Sigmoid colon (tissue), 6 donors: ENCODE measurements at regions not wholly inside any gene's neighbourhood (a gene's known extent, or its start where the extent isn't known, plus 50 kb on each side); places are given as distances from the start of the nearest gene placed in this dataset.

Experiments
- DNase-seq: peaks from one replicate; pipeline ENCODE4 v3.0.0-alpha.2; 2019
- H3K27ac ChIP-seq, 4 donors: fragments of 200-600 bp; sonication (generic); one replicate each; pipeline ENCODE4 v1.5.1; 2016 to 2019; ENCODE audit warnings: mild to moderate bottlenecking in 1 of 4
- H3K27me3 ChIP-seq, 3 donors: fragments of 200-600 bp; sonication (generic); one replicate each; pipeline ENCODE4 v1.5.1; 2019; ENCODE audit warnings: mild to moderate bottlenecking in 1 of 3
- H3K36me3 ChIP-seq, 4 donors: fragments of 200-600 bp; sonication (generic); one replicate each; pipeline ENCODE4 v1.5.1; 2016 to 2019
- H3K4me1 ChIP-seq, 4 donors: fragments of 200-600 bp; sonication (generic); one replicate each; pipeline ENCODE4 v1.5.1; 2017 to 2019
- H3K4me3 ChIP-seq, 4 donors: fragments of 200-600 bp; sonication (generic); one replicate each; pipeline ENCODE4 v1.5.1; 2017 to 2019; ENCODE audit warnings: mild to moderate bottlenecking in 2 of 4, moderate library complexity in 1 of 4
- H3K9me3 ChIP-seq, 4 donors: fragments of 200-600 bp in 3 of 4; sonication (generic) in 3 of 4; one replicate each; pipeline versions ENCODE4 v1.5.1 to v1.6.1; 2013 to 2019
- EP300 ChIP-seq, 4 donors: sonication (generic); formaldehyde crosslinking; IDR thresholded peaks; one replicate each; pipeline ENCODE4 v1.6.1; 2017; ENCODE audit warnings: antibody characterized with exemption in 4 of 4
- POLR2A ChIP-seq, 2 donors: fragments of 450-650 bp; IDR thresholded peaks; one replicate each; pipeline ENCODE4 v1.6.1; 2016; ENCODE audit warnings: antibody characterized with exemption in 2 of 2, mild to moderate bottlenecking in 2 of 2, moderate library complexity in 2 of 2
- POLR2AphosphoS5 ChIP-seq, 4 donors: sonication (generic); formaldehyde crosslinking; IDR thresholded peaks; one replicate each; pipeline ENCODE4 v1.6.1; 2017; ENCODE audit warnings: antibody characterized with exemption in 4 of 4
- WGBS, 2 donors: extraction: QIAGEN DNeasy Blood & Tissue Kit; methylation state at CpG; one replicate each; pipeline ENCODE4 v1.1.7; 2013; 5-methylcytosine and 5-hydroxymethylcytosine counted together
- intact Hi-C: fragments of 100-400 bp; cut with DNase I; formaldehyde crosslinking; loops from one replicate; pipeline ENCODE4 v1.15.1; 2023
- TF ChIP-seq, protein P1 (sequence below), 4 experiments: fragments of 450-650 bp in 3 of 4; fragments of 200-600 bp in 1 of 4; IDR thresholded peaks; one replicate each; pipeline ENCODE4 v1.5.1; 2016 to 2019; ENCODE audit warnings: antibody characterized with exemption in 4 of 4, mild to moderate bottlenecking in 3 of 4, moderate library complexity in 2 of 4
- donor health status: healthy with polysubstance abuse.
- donor health status: healthy.

DNA sequence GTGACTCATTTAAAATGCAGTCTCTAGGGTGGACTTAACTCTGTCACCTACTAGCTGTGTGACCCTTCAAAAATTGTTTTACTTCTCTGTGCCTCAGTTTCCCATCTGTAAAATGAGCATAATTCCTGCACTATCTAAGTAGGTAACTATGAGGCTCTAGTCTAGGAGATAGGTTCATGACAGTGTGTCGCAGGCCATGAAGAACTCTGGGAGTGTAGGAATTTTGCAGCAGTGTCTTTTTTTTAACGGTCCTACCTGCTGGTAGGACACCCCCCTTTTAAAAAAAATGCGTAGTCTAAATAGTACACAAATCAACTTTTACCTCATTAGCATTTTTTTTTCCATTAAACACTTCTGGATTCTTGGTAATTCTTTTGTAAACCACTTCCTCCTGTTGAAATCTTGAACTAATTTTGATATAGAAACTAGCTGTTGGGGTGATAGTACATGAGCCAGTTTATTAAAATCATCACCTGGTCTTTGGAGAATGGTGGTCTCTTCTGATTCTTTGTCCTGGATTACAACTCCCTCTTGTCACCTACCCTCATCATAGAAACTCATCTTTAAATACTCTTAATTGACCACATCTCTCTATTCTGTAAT is 86.0 kb upstream of the SLC38A2 start:
- no peak overlapping the region for H3K4me3 ChIP-seq
- no peaks in the 10 kb centered on the region for H3K9me3 ChIP-seq
- TF ChIP-seq POLR2AphosphoS5 (IDR thresholded peaks at IDR 0.05) (no peak), POLR2A (IDR thresholded peaks at IDR 0.05) (no peak), EP300 (IDR thresholded peaks at IDR 0.05) (no peak)
- TF ChIP-seq, protein P1, sequence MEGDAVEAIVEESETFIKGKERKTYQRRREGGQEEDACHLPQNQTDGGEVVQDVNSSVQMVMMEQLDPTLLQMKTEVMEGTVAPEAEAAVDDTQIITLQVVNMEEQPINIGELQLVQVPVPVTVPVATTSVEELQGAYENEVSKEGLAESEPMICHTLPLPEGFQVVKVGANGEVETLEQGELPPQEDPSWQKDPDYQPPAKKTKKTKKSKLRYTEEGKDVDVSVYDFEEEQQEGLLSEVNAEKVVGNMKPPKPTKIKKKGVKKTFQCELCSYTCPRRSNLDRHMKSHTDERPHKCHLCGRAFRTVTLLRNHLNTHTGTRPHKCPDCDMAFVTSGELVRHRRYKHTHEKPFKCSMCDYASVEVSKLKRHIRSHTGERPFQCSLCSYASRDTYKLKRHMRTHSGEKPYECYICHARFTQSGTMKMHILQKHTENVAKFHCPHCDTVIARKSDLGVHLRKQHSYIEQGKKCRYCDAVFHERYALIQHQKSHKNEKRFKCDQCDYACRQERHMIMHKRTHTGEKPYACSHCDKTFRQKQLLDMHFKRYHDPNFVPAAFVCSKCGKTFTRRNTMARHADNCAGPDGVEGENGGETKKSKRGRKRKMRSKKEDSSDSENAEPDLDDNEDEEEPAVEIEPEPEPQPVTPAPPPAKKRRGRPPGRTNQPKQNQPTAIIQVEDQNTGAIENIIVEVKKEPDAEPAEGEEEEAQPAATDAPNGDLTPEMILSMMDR (IDR thresholded peaks at IDR 0.05): no peak
- H3K27me3 ChIP-seq: no peaks in the 10 kb centered on the region
- WGBS, 2 donors: 65 to 84% methylated on average over 3 of the region's 3 CpGs
- H3K4me1 ChIP-seq: peaks cover 0 to 36% (median 15%) of the 10 kb centered on the region in 4 donors
- no peak overlapping the region for H3K27ac ChIP-seq
- intact Hi-C loops: no loop called here
- no peaks in the 10 kb centered on the region for H3K36me3 ChIP-seq
- DNase-seq: no peak

DNA sequence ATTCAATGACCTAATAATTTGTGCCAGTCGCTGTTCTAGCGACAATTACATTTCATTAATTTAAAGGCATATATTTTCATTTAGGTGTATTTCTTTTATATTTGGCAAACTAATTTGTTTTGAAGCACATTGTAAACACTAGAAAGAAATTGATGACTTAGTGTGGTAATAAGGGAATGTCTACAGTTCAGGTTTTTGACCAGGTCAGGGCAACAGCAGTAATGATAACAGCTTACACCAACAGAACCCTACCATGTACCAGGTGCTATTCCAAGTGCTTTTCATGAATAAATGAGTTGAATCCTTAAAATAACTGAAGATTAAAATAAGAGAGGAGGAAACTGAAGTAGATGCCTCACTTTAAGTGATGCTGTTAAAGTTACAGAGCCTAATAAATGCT is 85.4 kb upstream of the SLC38A2 start:
- intact Hi-C loops: no loop called here
- TF ChIP-seq POLR2AphosphoS5 (IDR thresholded peaks at IDR 0.05): no peak
- H3K4me1 ChIP-seq: peaks cover 0 to 31% (median 15%) of the 10 kb centered on the region in 4 donors

DNA sequence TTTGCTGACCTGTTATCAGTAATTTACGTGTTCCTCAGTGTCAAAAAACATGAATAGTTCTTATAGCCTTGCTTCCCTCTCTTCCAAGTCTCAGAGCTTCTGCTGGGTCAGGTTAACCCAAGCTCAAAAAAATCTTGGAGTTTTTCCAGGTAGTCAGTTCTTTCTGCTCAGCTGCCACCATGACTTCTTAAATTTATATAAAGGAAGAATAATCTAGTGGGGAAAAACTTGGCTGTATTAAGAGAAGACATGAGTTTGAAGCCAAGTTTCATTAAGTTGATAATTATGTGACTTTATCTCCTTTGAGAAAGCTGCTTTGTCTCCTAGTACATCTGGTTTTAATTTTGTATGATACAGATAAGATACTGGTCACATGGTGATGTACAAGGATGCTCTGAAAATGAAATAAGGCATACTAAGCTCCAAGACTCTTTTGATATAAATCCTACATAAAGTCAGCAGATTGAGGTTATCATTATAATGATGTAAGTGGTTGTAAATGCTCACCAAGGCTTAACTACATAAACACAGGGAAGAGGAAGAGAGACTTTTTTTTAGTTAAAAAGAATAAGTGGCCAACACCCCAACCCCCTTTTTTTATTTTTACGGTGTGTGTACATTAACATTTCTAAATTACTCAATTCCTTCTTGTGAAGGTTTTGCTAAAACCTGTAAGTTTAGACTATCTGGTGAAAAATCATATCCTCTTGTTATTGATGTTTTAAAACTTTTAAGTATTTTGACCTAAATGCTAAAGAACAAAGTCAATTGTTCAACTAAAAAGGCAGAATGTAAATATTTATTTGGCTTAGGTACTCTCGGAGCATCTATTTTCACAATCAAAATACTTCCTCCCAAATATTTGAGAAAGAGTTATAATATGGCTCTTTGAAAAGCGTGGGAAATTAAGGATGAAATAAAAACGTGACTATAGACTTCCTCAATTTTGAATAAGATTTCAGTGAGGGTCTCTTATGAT is 84.1 kb upstream of the SLC38A2 start:
- Histone ChIP-seq H3K27me3 (no peaks in the 10 kb centered on the region), H3K4me3 (no peak overlapping the region), H3K36me3 (no peaks in the 10 kb centered on the region), H3K27ac (no peak overlapping the region), H3K9me3 (no peaks in the 10 kb centered on the region), H3K4me1 (peaks cover 0 to 24% (median 9%) of the 10 kb centered on the region in 4 donors)
- TF ChIP-seq, protein P1 (IDR thresholded peaks at IDR 0.05): no peak
- no peak for TF ChIP-seq POLR2A (IDR thresholded peaks at IDR 0.05)
- no peak for TF ChIP-seq POLR2AphosphoS5 (IDR thresholded peaks at IDR 0.05)
- no peak for TF ChIP-seq EP300 (IDR thresholded peaks at IDR 0.05)
- no peak for DNase-seq
- intact Hi-C loops: no loop called here
- WGBS, 2 donors: 28 to 62% methylated on average over 5 of the region's 5 CpGs

More for the DNA sequence above, 85.4 kb upstream of the SLC38A2 start:
- Histone ChIP-seq H3K36me3 (no peaks in the 10 kb centered on the region), H3K27me3 (no peaks in the 10 kb centered on the region), H3K4me3 (no peak overlapping the region), H3K27ac (no peak overlapping the region), H3K9me3 (no peaks in the 10 kb centered on the region)
- no peak for DNase-seq
- 97% methylated on average over 2 of the region's 2 CpGs for WGBS, 2 donors

DNA sequence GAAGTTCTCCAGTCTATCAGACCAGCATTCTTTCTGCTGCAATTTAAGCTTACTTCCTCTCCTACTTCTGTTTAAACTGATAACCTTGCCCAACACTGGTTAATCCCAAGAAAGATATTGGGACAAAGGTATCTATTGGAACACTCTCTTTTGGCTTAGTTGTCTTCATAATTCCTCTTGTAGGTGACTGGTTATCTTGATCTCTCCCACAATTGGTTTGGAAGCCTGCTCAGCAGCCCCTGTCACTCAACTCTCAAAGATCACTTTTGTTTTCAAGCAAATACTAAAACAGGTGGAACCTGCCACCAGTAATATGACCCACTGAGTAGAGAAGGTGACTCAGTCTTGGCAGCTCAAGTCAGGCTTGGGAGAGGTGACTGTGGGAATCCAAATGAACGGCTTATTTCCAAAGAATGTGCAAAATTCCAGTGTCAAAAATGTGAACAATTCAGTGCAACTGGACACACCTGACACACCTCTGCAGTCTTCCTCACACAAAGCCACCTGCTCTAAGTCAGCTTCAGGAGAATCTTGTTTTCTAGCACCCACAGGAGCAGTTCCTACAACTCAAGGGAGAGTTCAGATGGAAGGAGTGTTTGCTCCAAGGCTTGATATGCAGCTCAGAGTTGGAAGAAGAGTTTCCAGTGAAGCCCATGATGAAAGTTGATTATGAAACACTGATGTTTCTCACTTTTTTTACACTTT is 83.2 kb upstream of the SLC38A2 start:
- intact Hi-C loops: no loop called here
- peaks cover 0 to 17% (median 3%) of the 10 kb centered on the region in 4 donors for H3K4me1 ChIP-seq
- H3K36me3 ChIP-seq: no peaks in the 10 kb centered on the region
- TF ChIP-seq POLR2A (IDR thresholded peaks at IDR 0.05) (no peak), POLR2AphosphoS5 (IDR thresholded peaks at IDR 0.05) (no peak)
- TF ChIP-seq, protein P1 (IDR thresholded peaks at IDR 0.05): no peak
- WGBS, 2 donors: 76 to 88% methylated on average over 1 of the region's 1 CpG
- H3K27me3 ChIP-seq: no peaks in the 10 kb centered on the region
- no peak overlapping the region for H3K27ac ChIP-seq
- H3K4me3 ChIP-seq: no peak overlapping the region
- no peaks in the 10 kb centered on the region for H3K9me3 ChIP-seq
- DNase-seq: no peak

DNA sequence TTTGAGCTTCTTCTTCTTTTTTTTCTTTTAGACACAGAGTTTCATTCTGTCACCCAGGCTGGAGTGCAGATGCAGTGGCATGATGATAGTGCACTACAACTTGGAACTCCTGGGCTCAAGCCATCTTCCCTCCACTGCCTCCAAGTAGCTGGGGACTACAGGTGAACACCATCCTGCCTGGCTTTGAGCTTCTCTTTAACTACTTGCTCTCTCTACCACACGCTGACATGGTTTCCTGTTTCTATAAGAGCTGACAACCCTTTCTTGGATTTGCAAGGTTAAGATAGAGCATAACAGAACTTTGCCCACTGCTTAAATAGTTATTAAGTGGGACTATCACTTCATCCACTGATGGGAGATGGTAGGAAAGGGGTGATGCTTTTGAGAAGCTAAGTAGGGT is 82.4 kb upstream of the SLC38A2 start:
- H3K4me1 ChIP-seq: peaks cover 0 to 17% (median 11%) of the 10 kb centered on the region in 4 donors

More for the DNA sequence above, 82.4 kb upstream of the SLC38A2 start:
- Histone ChIP-seq H3K36me3 (no peaks in the 10 kb centered on the region), H3K27ac (no peak overlapping the region), H3K27me3 (no peaks in the 10 kb centered on the region), H3K4me3 (no peak overlapping the region), H3K9me3 (no peaks in the 10 kb centered on the region)
- no peak for DNase-seq
- intact Hi-C loops: no loop called here
- TF ChIP-seq POLR2A (IDR thresholded peaks at IDR 0.05): no peak
- TF ChIP-seq, protein P1 (IDR thresholded peaks at IDR 0.05): no peak
- TF ChIP-seq POLR2AphosphoS5 (IDR thresholded peaks at IDR 0.05): no peak
- no peak for TF ChIP-seq EP300 (IDR thresholded peaks at IDR 0.05)
- 58 to 82% methylated on average over 1 of the region's 1 CpG for WGBS, 2 donors
